ENCODE measurements at regions not wholly inside any gene's neighbourhood (a gene's known extent, or its start where the extent isn't known, plus 50 kb on each side); places are given as distances from the start of the nearest gene placed in this dataset.

DNA sequence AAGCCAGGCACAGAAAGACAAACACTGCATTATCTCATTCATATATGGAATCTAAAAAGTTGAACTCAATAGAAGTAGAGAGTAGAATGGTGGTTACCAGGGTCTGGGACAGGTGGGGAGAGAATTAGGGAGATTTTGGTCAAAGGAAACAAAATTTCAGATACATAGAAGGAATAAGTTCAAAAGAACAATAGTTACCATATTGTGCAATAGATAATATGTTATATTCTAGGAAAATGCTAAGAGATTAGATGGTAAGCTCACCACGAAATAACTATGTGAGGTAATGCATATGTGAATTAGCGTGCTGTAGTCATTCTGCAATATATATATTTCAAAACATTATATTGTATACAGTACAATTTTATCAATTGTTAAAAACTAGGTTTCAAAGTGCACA, 442.5 kb downstream of the KCNH5 start:
- Mint-ChIP-seq H3K27ac (ENCODE audit: unreplicated experiment) (no peak overlapping the region), H3K4me1 (ENCODE audit: unreplicated experiment) (no peaks in the 10 kb centered on the region), H3K9me3 (ENCODE audit: unreplicated experiment) (no peaks in the 10 kb centered on the region), H3K27me3 (ENCODE audit: unreplicated experiment) (no peaks in the 10 kb centered on the region), H3K4me3 (ENCODE audit: unreplicated experiment) (no peak overlapping the region), H3K36me3 (ENCODE audit: unreplicated experiment) (no peaks in the 10 kb centered on the region)
- TF ChIP-seq, protein P1, sequence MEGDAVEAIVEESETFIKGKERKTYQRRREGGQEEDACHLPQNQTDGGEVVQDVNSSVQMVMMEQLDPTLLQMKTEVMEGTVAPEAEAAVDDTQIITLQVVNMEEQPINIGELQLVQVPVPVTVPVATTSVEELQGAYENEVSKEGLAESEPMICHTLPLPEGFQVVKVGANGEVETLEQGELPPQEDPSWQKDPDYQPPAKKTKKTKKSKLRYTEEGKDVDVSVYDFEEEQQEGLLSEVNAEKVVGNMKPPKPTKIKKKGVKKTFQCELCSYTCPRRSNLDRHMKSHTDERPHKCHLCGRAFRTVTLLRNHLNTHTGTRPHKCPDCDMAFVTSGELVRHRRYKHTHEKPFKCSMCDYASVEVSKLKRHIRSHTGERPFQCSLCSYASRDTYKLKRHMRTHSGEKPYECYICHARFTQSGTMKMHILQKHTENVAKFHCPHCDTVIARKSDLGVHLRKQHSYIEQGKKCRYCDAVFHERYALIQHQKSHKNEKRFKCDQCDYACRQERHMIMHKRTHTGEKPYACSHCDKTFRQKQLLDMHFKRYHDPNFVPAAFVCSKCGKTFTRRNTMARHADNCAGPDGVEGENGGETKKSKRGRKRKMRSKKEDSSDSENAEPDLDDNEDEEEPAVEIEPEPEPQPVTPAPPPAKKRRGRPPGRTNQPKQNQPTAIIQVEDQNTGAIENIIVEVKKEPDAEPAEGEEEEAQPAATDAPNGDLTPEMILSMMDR (IDR thresholded peaks at IDR 0.05), result no peak
- DNase-seq (ENCODE audit: extremely low spot score, unreplicated experiment), result no peak

- TF ChIP-seq, protein P1 (IDR thresholded peaks at IDR 0.05), result no peak
- H3K27me3 Mint-ChIP-seq (ENCODE audit: unreplicated experiment), result no peaks in the 10 kb centered on the region
- H3K36me3 Mint-ChIP-seq (ENCODE audit: unreplicated experiment), result no peaks in the 10 kb centered on the region
- no peak overlapping the region for H3K4me3 Mint-ChIP-seq (ENCODE audit: unreplicated experiment)
- no peaks in the 10 kb centered on the region for H3K4me1 Mint-ChIP-seq (ENCODE audit: unreplicated experiment)
- no peak overlapping the region for H3K27ac Mint-ChIP-seq (ENCODE audit: unreplicated experiment)
- H3K9me3 Mint-ChIP-seq (ENCODE audit: unreplicated experiment), result no peaks in the 10 kb centered on the region
- no peak for DNase-seq (ENCODE audit: extremely low spot score, unreplicated experiment)
These were observed 440.7 kb downstream of the KCNH5 start for GRCh38 chr14:62604524-62604923.

DNA sequence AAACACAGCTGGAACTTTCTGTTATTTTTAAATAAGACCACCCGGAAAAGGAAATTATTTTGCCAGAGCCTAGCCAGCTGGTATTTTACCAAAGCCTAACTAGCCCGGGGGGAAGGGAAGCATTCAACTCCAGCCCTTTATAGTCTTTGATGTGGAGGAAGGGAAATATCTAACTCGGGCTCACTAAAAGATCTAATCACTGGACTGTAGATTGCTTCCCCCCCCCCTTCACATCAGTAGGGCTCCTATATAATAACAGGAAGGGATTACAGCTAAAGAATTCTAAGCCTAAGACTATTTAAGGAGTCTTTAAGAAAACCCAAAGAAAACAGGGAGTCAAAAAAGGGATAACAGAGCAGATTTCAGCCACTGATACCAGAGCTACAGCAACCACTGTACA, 431.1 kb downstream of the KCNH5 start:
- DNase-seq (ENCODE audit: extremely low spot score, unreplicated experiment), result no peak
- peaks cover 2% of the 10 kb centered on the region for H3K27me3 Mint-ChIP-seq (ENCODE audit: unreplicated experiment)
- no peaks in the 10 kb centered on the region for H3K4me1 Mint-ChIP-seq (ENCODE audit: unreplicated experiment)
- no peaks in the 10 kb centered on the region for H3K9me3 Mint-ChIP-seq (ENCODE audit: unreplicated experiment)
- TF ChIP-seq, protein P1 (IDR thresholded peaks at IDR 0.05), result no peak
- no peaks in the 10 kb centered on the region for H3K36me3 Mint-ChIP-seq (ENCODE audit: unreplicated experiment)
- no peak overlapping the region for H3K4me3 Mint-ChIP-seq (ENCODE audit: unreplicated experiment)
- no peak overlapping the region for H3K27ac Mint-ChIP-seq (ENCODE audit: unreplicated experiment)

GRCh38 chr14:62616668-62617067, 428.6 kb downstream of the KCNH5 start:
- Mint-ChIP-seq H3K27ac (ENCODE audit: unreplicated experiment) (no peak overlapping the region), H3K36me3 (ENCODE audit: unreplicated experiment) (no peaks in the 10 kb centered on the region), H3K9me3 (ENCODE audit: unreplicated experiment) (no peaks in the 10 kb centered on the region), H3K4me3 (ENCODE audit: unreplicated experiment) (no peak overlapping the region), H3K27me3 (ENCODE audit: unreplicated experiment) (no peaks in the 10 kb centered on the region), H3K4me1 (ENCODE audit: unreplicated experiment) (no peaks in the 10 kb centered on the region)
- no peak for DNase-seq (ENCODE audit: extremely low spot score, unreplicated experiment)
- TF ChIP-seq, protein P1 (IDR thresholded peaks at IDR 0.05), result no peak

- Mint-ChIP-seq H3K9me3 (ENCODE audit: unreplicated experiment) (peaks cover 21% of the 10 kb centered on the region), H3K36me3 (ENCODE audit: unreplicated experiment) (no peaks in the 10 kb centered on the region), H3K27ac (ENCODE audit: unreplicated experiment) (no peak overlapping the region), H3K27me3 (ENCODE audit: unreplicated experiment) (no peaks in the 10 kb centered on the region), H3K4me3 (ENCODE audit: unreplicated experiment) (no peak overlapping the region), H3K4me1 (ENCODE audit: unreplicated experiment) (no peaks in the 10 kb centered on the region)
- DNase-seq (ENCODE audit: extremely low spot score, unreplicated experiment), result no peak
- TF ChIP-seq, protein P1 (IDR thresholded peaks at IDR 0.05), result no peak
These were observed 418.8 kb downstream of the KCNH5 start for GRCh38 chr14:62626416-62626815.
